ENCODE measurements at regions not wholly inside any gene's neighbourhood (a gene's known extent, or its start where the extent isn't known, plus 50 kb on each side); places are given as distances from the start of the nearest gene placed in this dataset.

DNA sequence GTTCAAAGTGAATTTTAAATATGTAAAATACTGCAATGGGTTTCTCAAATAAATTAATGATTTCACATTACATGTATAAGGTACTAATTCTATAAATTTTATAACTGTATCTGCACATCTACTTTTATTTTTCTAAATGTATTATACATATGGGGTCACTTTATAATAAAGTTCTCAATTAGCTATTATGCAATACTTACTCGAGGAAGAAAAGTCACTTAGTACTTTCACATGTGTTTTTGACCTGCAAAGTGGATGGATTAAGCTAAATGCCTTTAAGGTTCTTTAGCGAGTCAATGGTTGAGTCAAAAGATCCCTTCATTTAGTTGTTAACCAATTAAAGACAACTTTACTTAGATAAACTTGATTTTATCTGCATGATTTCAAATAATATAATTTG lies 437.8 kb downstream of the ANKRD7 start:
- TF ChIP-seq, protein P1, sequence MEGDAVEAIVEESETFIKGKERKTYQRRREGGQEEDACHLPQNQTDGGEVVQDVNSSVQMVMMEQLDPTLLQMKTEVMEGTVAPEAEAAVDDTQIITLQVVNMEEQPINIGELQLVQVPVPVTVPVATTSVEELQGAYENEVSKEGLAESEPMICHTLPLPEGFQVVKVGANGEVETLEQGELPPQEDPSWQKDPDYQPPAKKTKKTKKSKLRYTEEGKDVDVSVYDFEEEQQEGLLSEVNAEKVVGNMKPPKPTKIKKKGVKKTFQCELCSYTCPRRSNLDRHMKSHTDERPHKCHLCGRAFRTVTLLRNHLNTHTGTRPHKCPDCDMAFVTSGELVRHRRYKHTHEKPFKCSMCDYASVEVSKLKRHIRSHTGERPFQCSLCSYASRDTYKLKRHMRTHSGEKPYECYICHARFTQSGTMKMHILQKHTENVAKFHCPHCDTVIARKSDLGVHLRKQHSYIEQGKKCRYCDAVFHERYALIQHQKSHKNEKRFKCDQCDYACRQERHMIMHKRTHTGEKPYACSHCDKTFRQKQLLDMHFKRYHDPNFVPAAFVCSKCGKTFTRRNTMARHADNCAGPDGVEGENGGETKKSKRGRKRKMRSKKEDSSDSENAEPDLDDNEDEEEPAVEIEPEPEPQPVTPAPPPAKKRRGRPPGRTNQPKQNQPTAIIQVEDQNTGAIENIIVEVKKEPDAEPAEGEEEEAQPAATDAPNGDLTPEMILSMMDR (IDR thresholded peaks at IDR 0.05) = no peak
- no peak for TF ChIP-seq POLR2A (IDR thresholded peaks at IDR 0.05)

All from vagina (tissue), 2 donors.